Type B pancreatic cell (in vitro differentiated cells): ENCODE measurements at regions not wholly inside any gene's neighbourhood (a gene's known extent, or its start where the extent isn't known, plus 50 kb on each side); places are given as distances from the start of the nearest gene placed in this dataset.

Experiments
- DNase-seq: peaks from one replicate; pipeline ENCODE4 v3.0.0; 2021; ENCODE audit warnings: mixed read lengths; ENCODE audit not compliant: unreplicated experiment; ENCODE audit errors: extremely low spot score
- H3K27ac Mint-ChIP-seq: 2 replicates; pipeline ENCODE4 v1.8.0; 2021; ENCODE audit warnings: mild to moderate bottlenecking, mixed read lengths
- H3K27me3 Mint-ChIP-seq: 2 replicates; pipeline ENCODE4 v1.8.0; 2021; ENCODE audit warnings: mixed read lengths
- H3K36me3 Mint-ChIP-seq: 2 replicates; pipeline ENCODE4 v1.8.0; 2021; ENCODE audit warnings: mixed read lengths
- H3K4me1 Mint-ChIP-seq: one replicate; pipeline ENCODE4 v1.8.0; 2021; ENCODE audit warnings: mixed read lengths; ENCODE audit not compliant: unreplicated experiment
- H3K4me3 Mint-ChIP-seq: 2 replicates; pipeline ENCODE4 v1.8.0; 2021; ENCODE audit warnings: mild to moderate bottlenecking, mixed read lengths
- H3K9me3 Mint-ChIP-seq: 2 replicates; pipeline ENCODE4 v1.8.0; 2021; ENCODE audit warnings: mixed read lengths
- TF ChIP-seq, protein P1 (sequence below): fragments of 200-600 bp; sonication (generic); conservative IDR thresholded peaks from 2 replicates; pipeline ENCODE4 v1.5.0; 2021; ENCODE audit warnings: antibody characterized with exemption, mild to moderate bottlenecking

- Mint-ChIP-seq H3K4me1 (peaks cover 13% of the 10 kb centered on the region), H3K27me3 (peaks cover 12% of the 10 kb centered on the region), H3K27ac (no peak overlapping the region), H3K9me3 (peaks cover 5% of the 10 kb centered on the region), H3K4me3 (no peak overlapping the region), H3K36me3 (no peaks in the 10 kb centered on the region)
- TF ChIP-seq, protein P1, sequence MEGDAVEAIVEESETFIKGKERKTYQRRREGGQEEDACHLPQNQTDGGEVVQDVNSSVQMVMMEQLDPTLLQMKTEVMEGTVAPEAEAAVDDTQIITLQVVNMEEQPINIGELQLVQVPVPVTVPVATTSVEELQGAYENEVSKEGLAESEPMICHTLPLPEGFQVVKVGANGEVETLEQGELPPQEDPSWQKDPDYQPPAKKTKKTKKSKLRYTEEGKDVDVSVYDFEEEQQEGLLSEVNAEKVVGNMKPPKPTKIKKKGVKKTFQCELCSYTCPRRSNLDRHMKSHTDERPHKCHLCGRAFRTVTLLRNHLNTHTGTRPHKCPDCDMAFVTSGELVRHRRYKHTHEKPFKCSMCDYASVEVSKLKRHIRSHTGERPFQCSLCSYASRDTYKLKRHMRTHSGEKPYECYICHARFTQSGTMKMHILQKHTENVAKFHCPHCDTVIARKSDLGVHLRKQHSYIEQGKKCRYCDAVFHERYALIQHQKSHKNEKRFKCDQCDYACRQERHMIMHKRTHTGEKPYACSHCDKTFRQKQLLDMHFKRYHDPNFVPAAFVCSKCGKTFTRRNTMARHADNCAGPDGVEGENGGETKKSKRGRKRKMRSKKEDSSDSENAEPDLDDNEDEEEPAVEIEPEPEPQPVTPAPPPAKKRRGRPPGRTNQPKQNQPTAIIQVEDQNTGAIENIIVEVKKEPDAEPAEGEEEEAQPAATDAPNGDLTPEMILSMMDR = no peak
- no peak for DNase-seq
Measured at GRCh38 chr2:224158831-224159230, 119.7 kb upstream of the SERPINE2 start.

- DNase-seq = no peak
- Mint-ChIP-seq H3K9me3 (no peaks in the 10 kb centered on the region), H3K4me3 (no peak overlapping the region), H3K27me3 (peaks cover 7% of the 10 kb centered on the region), H3K4me1 (peaks cover 13% of the 10 kb centered on the region), H3K36me3 (no peaks in the 10 kb centered on the region), H3K27ac (no peak overlapping the region)
- TF ChIP-seq, protein P1 = no peak
Measured at GRCh38 chr2:224158061-224158460, 119.0 kb upstream of the SERPINE2 start.

DNA sequence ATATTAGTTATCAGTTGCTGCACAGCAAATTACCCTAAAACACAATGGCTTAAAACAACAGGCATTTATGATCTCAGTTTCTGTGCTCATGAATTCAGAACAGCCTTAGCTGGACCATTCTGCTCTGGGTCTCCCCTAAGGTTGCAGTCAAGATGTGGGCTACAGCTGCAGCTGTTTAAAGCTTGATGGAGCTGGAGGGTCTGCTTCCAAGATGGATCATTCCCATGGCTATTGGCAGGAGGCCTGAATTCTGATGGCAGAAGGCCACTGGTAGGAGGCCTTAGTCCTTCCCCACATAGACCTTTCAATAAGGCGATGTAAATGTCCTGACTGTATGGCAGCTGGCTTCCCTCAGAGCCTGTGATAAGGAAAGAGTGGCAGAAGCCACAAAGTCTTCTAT, 118.6 kb upstream of the SERPINE2 start:
- H3K9me3 Mint-ChIP-seq = no peaks in the 10 kb centered on the region
- H3K27ac Mint-ChIP-seq = no peak overlapping the region

GRCh38 chr2:224156436-224156835, 117.3 kb upstream of the SERPINE2 start:
- Mint-ChIP-seq H3K27ac (no peak overlapping the region), H3K4me3 (no peak overlapping the region), H3K27me3 (no peaks in the 10 kb centered on the region), H3K4me1 (peaks cover 6% of the 10 kb centered on the region), H3K36me3 (no peaks in the 10 kb centered on the region), H3K9me3 (peaks cover 5% of the 10 kb centered on the region)
- TF ChIP-seq, protein P1 = no peak
- DNase-seq = no peak

More for the DNA sequence above, 118.6 kb upstream of the SERPINE2 start:
- no peak for DNase-seq
- H3K27me3 Mint-ChIP-seq = peaks cover 7% of the 10 kb centered on the region
- H3K36me3 Mint-ChIP-seq = no peaks in the 10 kb centered on the region
- TF ChIP-seq, protein P1 = no peak
- H3K4me3 Mint-ChIP-seq = no peak overlapping the region
- H3K4me1 Mint-ChIP-seq = peaks cover 13% of the 10 kb centered on the region

DNA sequence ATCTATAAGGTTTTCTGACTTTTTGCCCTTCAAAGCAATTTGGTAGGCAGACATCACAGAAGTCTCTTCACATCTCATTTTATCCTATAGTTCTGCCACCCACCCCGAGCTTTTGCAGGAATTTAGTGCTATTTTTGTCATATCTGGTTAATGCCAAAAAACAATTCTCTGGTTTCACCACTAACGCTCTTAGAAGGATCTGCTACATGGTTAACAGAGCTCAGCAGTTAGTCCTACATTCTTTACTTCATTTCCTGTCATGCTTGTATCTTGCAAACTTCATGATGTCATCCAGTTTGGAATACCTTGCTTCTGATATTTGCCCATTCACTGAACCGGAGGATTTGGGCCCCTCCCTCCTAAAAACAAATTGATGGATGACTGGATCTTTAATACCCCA, 116.8 kb upstream of the SERPINE2 start:
- TF ChIP-seq, protein P1 = no peak
- Mint-ChIP-seq H3K9me3 (peaks cover 6% of the 10 kb centered on the region), H3K4me1 (peaks cover 6% of the 10 kb centered on the region), H3K27me3 (no peaks in the 10 kb centered on the region), H3K27ac (no peak overlapping the region), H3K36me3 (no peaks in the 10 kb centered on the region), H3K4me3 (no peak overlapping the region)
- no peak for DNase-seq

GRCh38 chr2:224155371-224155770, 116.3 kb upstream of the SERPINE2 start:
- no peak overlapping the region for H3K4me3 Mint-ChIP-seq
- H3K4me1 Mint-ChIP-seq = peaks cover 6% of the 10 kb centered on the region
- no peak for DNase-seq
- TF ChIP-seq, protein P1 = no peak
- no peaks in the 10 kb centered on the region for H3K27me3 Mint-ChIP-seq
- H3K27ac Mint-ChIP-seq = no peak overlapping the region
- H3K9me3 Mint-ChIP-seq = peaks cover 10% of the 10 kb centered on the region
- no peaks in the 10 kb centered on the region for H3K36me3 Mint-ChIP-seq
